ENCODE measurements at regions not wholly inside any gene's neighbourhood (a gene's known extent, or its start where the extent isn't known, plus 50 kb on each side); places are given as distances from the start of the nearest gene placed in this dataset.

DNA sequence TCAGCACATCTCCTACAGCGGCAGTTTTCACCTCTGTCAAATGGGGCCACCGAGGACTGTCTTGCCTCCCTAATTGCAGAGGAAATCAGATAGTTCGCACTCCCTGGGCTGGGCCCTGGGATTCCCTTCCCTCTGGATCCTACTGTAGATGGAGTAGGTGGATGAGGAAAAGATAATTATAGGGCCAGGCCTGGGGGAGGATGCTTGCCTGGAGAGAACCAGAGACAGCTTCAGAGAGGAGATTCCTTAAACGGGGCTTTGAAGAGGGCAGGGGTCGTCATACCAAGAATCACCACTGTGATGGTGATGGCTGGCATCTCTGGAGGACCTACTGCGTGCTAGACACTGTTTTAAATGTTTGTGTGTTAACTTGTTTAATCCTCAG is 50.8 kb upstream of the SLC6A6 start:
- TF ChIP-seq, protein P1, sequence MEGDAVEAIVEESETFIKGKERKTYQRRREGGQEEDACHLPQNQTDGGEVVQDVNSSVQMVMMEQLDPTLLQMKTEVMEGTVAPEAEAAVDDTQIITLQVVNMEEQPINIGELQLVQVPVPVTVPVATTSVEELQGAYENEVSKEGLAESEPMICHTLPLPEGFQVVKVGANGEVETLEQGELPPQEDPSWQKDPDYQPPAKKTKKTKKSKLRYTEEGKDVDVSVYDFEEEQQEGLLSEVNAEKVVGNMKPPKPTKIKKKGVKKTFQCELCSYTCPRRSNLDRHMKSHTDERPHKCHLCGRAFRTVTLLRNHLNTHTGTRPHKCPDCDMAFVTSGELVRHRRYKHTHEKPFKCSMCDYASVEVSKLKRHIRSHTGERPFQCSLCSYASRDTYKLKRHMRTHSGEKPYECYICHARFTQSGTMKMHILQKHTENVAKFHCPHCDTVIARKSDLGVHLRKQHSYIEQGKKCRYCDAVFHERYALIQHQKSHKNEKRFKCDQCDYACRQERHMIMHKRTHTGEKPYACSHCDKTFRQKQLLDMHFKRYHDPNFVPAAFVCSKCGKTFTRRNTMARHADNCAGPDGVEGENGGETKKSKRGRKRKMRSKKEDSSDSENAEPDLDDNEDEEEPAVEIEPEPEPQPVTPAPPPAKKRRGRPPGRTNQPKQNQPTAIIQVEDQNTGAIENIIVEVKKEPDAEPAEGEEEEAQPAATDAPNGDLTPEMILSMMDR (conservative IDR thresholded peaks at IDR 0.05; ENCODE audit: control insufficient read depth, insufficient read depth, low read depth, low read length), result no peak
- no peak for DNase-seq (ENCODE audit: low read depth)
- H3K4me3 ChIP-seq (ENCODE audit: control insufficient read depth, low read depth, low read length), result no peak overlapping the region

DNA sequence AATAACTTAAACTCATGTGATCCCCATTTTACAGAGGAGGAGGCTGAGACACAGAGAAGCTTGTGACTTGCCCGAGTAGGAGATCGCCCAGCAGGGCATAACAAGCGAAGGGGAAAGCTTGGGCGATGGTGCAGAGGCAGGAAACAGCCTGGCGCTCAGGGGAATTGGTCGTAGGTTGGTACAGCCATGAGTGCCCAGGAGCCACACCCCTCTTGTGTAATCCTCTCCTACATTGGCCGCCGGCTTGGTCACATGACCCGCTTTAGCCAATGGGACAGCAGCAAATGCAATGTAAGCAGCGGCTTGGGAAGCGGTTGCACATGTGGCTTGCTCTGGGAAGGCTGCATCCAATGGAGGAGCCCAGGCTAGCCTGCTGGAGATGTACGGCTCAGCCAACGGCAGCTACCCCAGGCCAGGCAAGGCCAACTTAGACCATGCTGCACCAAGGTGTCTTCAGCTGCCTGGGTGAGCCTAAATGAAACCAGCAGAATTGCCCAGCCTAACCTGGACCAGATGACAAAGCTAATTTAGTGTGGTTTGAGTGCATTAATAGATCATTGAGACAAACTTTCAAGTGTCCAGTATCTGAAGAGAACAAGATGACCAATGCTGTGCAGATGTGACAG is 50.3 kb upstream of the SLC6A6 start:
- peak; percentile 29 for DNase-seq (ENCODE audit: low read depth)
- TF ChIP-seq, protein P1 (conservative IDR thresholded peaks at IDR 0.05; ENCODE audit: control insufficient read depth, insufficient read depth, low read depth, low read length), result no peak
- H3K4me3 ChIP-seq (ENCODE audit: control insufficient read depth, low read depth, low read length), result no peak overlapping the region
